ENCODE measurements at regions not wholly inside any gene's neighbourhood (a gene's known extent, or its start where the extent isn't known, plus 50 kb on each side); places are given as distances from the start of the nearest gene placed in this dataset.

DNA sequence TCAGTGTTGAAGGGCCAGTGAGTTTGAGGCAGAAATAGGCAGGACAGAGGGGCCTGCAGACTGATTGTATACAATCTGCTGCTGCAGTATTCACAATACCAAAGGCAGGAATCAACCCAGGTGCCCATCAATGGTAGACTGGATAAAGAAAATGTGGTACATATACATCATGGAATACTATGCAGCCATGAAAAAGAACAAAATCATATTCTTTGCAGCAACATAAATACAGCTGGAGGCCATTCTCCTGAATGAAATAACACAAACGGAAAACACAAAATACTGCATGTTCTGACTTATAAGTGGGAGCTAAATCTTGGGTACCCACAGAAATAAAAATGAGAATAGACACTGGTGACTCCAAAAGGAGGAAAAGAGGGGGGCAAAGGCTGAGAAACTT is 485.1 kb downstream of the XYLT1 start:
- H3K27ac Mint-ChIP-seq, result no peak overlapping the region
- DNase-seq (ENCODE audit: low spot score in 2 of 2, unreplicated experiment in 2 of 2), result no peak
- H3K27me3 Mint-ChIP-seq (ENCODE audit: low read depth), result no peaks in the 10 kb centered on the region
- H3K4me3 Mint-ChIP-seq, result no peak overlapping the region
- no peaks in the 10 kb centered on the region for H3K36me3 Mint-ChIP-seq
- H3K4me1 Mint-ChIP-seq, result no peaks in the 10 kb centered on the region
- peaks cover 4% of the 10 kb centered on the region for H3K9me3 Mint-ChIP-seq
- TF ChIP-seq, protein P1, sequence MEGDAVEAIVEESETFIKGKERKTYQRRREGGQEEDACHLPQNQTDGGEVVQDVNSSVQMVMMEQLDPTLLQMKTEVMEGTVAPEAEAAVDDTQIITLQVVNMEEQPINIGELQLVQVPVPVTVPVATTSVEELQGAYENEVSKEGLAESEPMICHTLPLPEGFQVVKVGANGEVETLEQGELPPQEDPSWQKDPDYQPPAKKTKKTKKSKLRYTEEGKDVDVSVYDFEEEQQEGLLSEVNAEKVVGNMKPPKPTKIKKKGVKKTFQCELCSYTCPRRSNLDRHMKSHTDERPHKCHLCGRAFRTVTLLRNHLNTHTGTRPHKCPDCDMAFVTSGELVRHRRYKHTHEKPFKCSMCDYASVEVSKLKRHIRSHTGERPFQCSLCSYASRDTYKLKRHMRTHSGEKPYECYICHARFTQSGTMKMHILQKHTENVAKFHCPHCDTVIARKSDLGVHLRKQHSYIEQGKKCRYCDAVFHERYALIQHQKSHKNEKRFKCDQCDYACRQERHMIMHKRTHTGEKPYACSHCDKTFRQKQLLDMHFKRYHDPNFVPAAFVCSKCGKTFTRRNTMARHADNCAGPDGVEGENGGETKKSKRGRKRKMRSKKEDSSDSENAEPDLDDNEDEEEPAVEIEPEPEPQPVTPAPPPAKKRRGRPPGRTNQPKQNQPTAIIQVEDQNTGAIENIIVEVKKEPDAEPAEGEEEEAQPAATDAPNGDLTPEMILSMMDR (IDR thresholded peaks at IDR 0.05; ENCODE audit: unreplicated experiment), result no peak

DNA sequence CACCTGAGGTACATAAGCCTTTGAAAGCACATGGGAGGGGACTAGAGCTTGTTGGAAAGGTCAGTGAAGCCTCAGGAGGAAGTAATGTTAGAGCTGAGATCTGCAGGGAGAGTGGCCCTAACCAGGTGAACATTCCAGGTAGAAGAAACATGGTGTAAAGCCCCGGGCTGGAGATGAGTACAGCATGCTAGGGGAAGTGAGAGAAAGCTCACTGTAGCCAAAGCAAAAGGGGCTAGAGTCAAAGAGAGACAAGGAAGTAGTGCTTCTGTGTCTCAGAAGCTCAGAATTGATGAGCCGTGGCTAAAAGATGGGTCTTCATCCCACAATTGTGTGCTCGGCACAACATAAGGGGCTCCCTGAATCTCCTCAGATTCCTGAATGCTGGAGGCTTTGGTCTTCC is 481.8 kb downstream of the XYLT1 start:
- no peaks in the 10 kb centered on the region for H3K4me1 Mint-ChIP-seq
- H3K4me3 Mint-ChIP-seq, result no peak overlapping the region
- no peak for DNase-seq (ENCODE audit: low spot score in 2 of 2, unreplicated experiment in 2 of 2)
- H3K36me3 Mint-ChIP-seq, result no peaks in the 10 kb centered on the region
- peaks cover 2% of the 10 kb centered on the region for H3K27me3 Mint-ChIP-seq (ENCODE audit: low read depth)
- TF ChIP-seq, protein P1 (IDR thresholded peaks at IDR 0.05; ENCODE audit: unreplicated experiment), result no peak
- H3K9me3 Mint-ChIP-seq, result peaks cover 4% of the 10 kb centered on the region
- no peak overlapping the region for H3K27ac Mint-ChIP-seq

DNA sequence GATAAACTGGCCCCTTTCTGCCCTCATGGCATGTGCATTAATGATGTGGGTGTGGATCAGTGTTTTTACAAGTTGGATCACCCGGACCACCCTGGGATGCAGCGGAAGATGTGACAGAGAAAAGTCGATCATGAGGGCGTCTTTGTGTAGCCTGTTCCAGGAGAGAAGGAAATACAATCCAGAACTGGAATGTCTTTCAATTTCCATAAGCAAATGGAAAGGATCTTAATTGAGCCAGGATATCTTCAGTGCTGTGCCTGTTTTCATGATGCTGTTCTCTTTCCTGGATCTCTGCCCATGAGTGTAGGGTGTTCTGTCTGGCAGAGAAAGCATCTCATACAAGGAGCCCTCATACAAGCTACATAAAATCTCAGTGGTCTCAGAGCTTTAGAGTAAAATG is 481.4 kb downstream of the XYLT1 start:
- no peak overlapping the region for H3K27ac Mint-ChIP-seq
- no peaks in the 10 kb centered on the region for H3K36me3 Mint-ChIP-seq

DNA sequence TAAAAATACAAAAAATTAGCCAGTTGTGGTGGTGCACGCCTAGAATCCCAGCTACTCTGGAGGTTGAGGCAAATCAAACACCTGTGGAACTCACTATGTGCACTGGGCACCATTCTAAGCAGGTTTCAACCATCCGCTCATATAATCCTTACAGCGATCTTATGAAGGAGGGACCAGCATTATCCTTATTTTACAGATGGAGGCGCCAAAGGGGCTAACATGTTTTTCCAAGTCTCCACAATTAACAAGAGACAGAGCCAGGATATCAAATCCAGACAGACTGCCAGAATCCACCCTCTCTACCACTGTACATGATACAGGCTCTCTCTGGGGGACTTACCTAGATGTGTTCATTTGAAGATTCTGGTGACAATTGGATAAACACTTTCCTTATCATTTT is 479.0 kb downstream of the XYLT1 start:
- TF ChIP-seq, protein P1 (IDR thresholded peaks at IDR 0.05; ENCODE audit: unreplicated experiment), result no peak
- Mint-ChIP-seq H3K4me1 (no peaks in the 10 kb centered on the region), H3K9me3 (no peaks in the 10 kb centered on the region), H3K36me3 (no peaks in the 10 kb centered on the region), H3K4me3 (no peak overlapping the region), H3K27me3 (ENCODE audit: low read depth) (peaks cover 7% of the 10 kb centered on the region), H3K27ac (no peak overlapping the region)
- DNase-seq (ENCODE audit: low spot score in 2 of 2, unreplicated experiment in 2 of 2), result no peak

More for the DNA sequence above, 481.4 kb downstream of the XYLT1 start:
- Mint-ChIP-seq H3K4me3 (no peak overlapping the region), H3K27me3 (ENCODE audit: low read depth) (peaks cover 5% of the 10 kb centered on the region), H3K9me3 (peaks cover 4% of the 10 kb centered on the region), H3K4me1 (no peaks in the 10 kb centered on the region)
- TF ChIP-seq, protein P1 (IDR thresholded peaks at IDR 0.05; ENCODE audit: unreplicated experiment), result no peak
- no peak for DNase-seq (ENCODE audit: low spot score in 2 of 2, unreplicated experiment in 2 of 2)

DNA sequence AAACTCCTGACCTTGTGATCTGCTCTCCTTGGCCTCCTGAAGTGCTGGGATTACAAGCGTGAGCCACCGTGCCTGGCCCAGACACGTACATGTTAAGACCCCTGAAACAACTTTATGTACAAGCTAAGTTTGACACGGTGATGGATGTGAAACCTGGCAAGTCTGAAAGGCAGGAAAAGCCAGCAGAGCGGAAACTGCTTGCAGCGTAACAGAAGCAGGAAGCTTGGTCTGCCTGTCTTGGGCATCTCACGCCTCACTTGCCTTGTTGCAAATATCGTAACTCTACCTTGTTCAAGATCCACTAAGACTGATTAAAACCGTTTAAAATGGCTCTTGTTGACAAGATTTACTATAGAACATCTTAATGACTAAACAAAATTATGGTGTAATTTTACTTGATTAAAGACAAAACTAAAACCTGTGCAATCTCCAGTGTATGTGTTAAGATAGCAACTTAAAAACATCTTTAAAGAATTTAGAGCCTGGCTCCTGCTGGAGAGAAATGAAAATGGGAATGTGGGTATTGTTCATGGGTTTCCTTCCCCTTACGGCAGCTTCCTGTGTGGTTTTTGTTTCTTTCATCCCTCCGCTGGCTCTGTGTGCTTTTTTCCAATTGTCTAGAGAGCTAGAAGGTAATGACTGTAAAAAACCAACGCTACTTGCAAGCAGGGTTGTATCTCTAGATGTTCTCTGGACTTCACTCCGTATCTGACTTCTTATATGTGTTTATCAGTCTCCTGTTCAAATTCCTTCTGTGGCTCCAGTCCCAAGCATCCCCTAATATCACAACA is 477.6 kb downstream of the XYLT1 start:
- DNase-seq (ENCODE audit: low spot score in 2 of 2, unreplicated experiment in 2 of 2), result no peak
- Mint-ChIP-seq H3K36me3 (no peaks in the 10 kb centered on the region), H3K4me1 (no peaks in the 10 kb centered on the region), H3K27me3 (ENCODE audit: low read depth) (peaks cover 7% of the 10 kb centered on the region), H3K9me3 (no peaks in the 10 kb centered on the region), H3K4me3 (no peak overlapping the region), H3K27ac (no peak overlapping the region)
- TF ChIP-seq, protein P1 (IDR thresholded peaks at IDR 0.05; ENCODE audit: unreplicated experiment), result no peak
